Type B pancreatic cell (in vitro differentiated cells): ENCODE measurements at regions not wholly inside any gene's neighbourhood (a gene's known extent, or its start where the extent isn't known, plus 50 kb on each side); places are given as distances from the start of the nearest gene placed in this dataset.

Experiments used
- DNase-seq: peaks from one replicate; pipeline ENCODE4 v3.0.0; 2021; ENCODE audit warnings: mixed read lengths; ENCODE audit not compliant: unreplicated experiment; ENCODE audit errors: extremely low spot score
- H3K27ac Mint-ChIP-seq: 2 replicates; pipeline ENCODE4 v1.8.0; 2021; ENCODE audit warnings: mild to moderate bottlenecking, mixed read lengths
- H3K27me3 Mint-ChIP-seq: 2 replicates; pipeline ENCODE4 v1.8.0; 2021; ENCODE audit warnings: mixed read lengths
- H3K36me3 Mint-ChIP-seq: 2 replicates; pipeline ENCODE4 v1.8.0; 2021; ENCODE audit warnings: mixed read lengths
- H3K4me1 Mint-ChIP-seq: one replicate; pipeline ENCODE4 v1.8.0; 2021; ENCODE audit warnings: mixed read lengths; ENCODE audit not compliant: unreplicated experiment
- H3K4me3 Mint-ChIP-seq: 2 replicates; pipeline ENCODE4 v1.8.0; 2021; ENCODE audit warnings: mild to moderate bottlenecking, mixed read lengths
- H3K9me3 Mint-ChIP-seq: 2 replicates; pipeline ENCODE4 v1.8.0; 2021; ENCODE audit warnings: mixed read lengths
- CTCF ChIP-seq: fragments of 200-600 bp; sonication (generic); conservative IDR thresholded peaks from 2 replicates; pipeline ENCODE4 v1.5.0; 2021; ENCODE audit warnings: antibody characterized with exemption, mild to moderate bottlenecking

DNA sequence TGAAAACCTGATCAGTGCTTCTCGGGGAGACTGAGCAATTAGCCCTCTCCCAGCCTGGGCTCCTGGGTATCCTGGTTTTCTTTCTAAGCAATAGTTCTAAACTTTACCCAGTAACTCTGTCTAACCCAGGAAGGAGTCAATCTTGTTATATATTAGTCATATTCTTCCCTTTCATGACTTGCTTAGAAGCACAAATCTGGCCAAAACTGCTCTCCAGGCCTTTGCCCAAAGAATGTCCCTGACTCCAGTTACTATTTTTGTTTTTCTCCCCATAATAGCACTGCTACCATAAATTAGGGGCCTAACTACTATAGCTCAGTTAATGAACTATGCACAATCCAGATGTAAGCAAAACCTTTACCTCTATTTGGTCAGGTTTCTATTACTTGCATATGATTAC lies 355.8 kb upstream of the HTR2A start:
- no peak for TF ChIP-seq CTCF
- H3K36me3 Mint-ChIP-seq, result no peaks in the 10 kb centered on the region
- no peak overlapping the region for H3K27ac Mint-ChIP-seq
- H3K27me3 Mint-ChIP-seq, result no peaks in the 10 kb centered on the region
- no peaks in the 10 kb centered on the region for H3K9me3 Mint-ChIP-seq
- no peaks in the 10 kb centered on the region for H3K4me1 Mint-ChIP-seq
- no peak overlapping the region for H3K4me3 Mint-ChIP-seq
- DNase-seq, result no peak

GRCh38 chr13:47251771-47252170 lies 354.9 kb upstream of the HTR2A start:
- Mint-ChIP-seq H3K36me3 (no peaks in the 10 kb centered on the region), H3K4me3 (no peak overlapping the region), H3K4me1 (no peaks in the 10 kb centered on the region), H3K27me3 (no peaks in the 10 kb centered on the region), H3K9me3 (no peaks in the 10 kb centered on the region), H3K27ac (no peak overlapping the region)
- DNase-seq, result no peak
- TF ChIP-seq CTCF, result no peak

- H3K4me3 Mint-ChIP-seq, result no peak overlapping the region
- DNase-seq, result no peak
- H3K27me3 Mint-ChIP-seq, result no peaks in the 10 kb centered on the region
- no peaks in the 10 kb centered on the region for H3K4me1 Mint-ChIP-seq
- TF ChIP-seq CTCF, result no peak
- H3K27ac Mint-ChIP-seq, result no peak overlapping the region
- H3K9me3 Mint-ChIP-seq, result peaks cover 3% of the 10 kb centered on the region
- no peaks in the 10 kb centered on the region for H3K36me3 Mint-ChIP-seq
These were observed 353.3 kb upstream of the HTR2A start for GRCh38 chr13:47250146-47250545.

DNA sequence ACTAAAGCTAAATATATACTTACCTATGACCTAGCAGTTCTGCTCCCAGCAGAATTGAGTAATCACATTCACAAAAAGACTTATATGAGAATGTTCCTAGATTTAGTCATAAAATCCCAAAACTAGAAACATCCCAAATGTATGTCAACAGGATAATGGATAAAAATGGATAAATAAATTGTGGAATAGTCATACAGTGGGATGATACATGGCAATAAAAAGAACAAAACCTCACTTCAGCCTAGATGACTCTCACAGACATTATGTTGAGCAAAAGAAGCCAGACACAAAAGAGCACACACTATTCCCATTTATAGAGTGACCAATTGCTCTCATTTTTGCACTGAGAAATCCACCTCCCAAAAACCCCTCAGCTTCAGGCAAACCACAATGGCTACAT lies 352.4 kb upstream of the HTR2A start:
- no peak for TF ChIP-seq CTCF
- Mint-ChIP-seq H3K4me1 (no peaks in the 10 kb centered on the region), H3K36me3 (no peaks in the 10 kb centered on the region)

DNA sequence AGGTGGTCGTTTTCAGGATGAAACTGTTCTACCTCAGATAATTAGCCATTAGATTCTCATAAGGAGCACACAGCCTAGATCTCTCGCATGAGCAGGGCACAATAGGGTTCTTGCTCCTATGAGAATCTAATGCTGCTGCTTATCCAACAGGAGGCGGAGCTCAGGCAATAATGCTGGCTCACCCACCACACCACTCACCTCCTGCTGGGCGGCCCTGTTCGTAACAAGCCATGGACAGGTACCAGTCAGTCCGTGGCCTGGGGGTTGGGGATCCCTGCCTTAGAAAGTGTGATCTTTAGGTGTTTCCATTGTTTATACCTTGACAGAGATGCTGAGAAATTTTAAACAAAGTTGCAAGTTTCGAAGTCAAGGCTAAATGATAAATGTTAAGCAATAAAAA lies 344.6 kb upstream of the HTR2A start:
- Mint-ChIP-seq H3K4me3 (no peak overlapping the region), H3K4me1 (no peaks in the 10 kb centered on the region), H3K9me3 (peaks cover 10% of the 10 kb centered on the region), H3K27me3 (peaks cover 4% of the 10 kb centered on the region), H3K36me3 (no peaks in the 10 kb centered on the region), H3K27ac (no peak overlapping the region)
- no peak for TF ChIP-seq CTCF
- no peak for DNase-seq

More for the DNA sequence above, 352.4 kb upstream of the HTR2A start:
- Mint-ChIP-seq H3K27me3 (peaks cover 1% of the 10 kb centered on the region), H3K27ac (no peak overlapping the region), H3K4me3 (no peak overlapping the region), H3K9me3 (peaks cover 3% of the 10 kb centered on the region)
- no peak for DNase-seq

GRCh38 chr13:47239025-47239424 lies 342.2 kb upstream of the HTR2A start:
- peaks cover under 1% of the 10 kb centered on the region for H3K27me3 Mint-ChIP-seq
- peaks cover 7% of the 10 kb centered on the region for H3K9me3 Mint-ChIP-seq
- H3K36me3 Mint-ChIP-seq, result no peaks in the 10 kb centered on the region
- no peak overlapping the region for H3K27ac Mint-ChIP-seq
- H3K4me1 Mint-ChIP-seq, result no peaks in the 10 kb centered on the region
- DNase-seq, result no peak
- no peak for TF ChIP-seq CTCF
- no peak overlapping the region for H3K4me3 Mint-ChIP-seq
